Renal cortical epithelial cell (primary cell): ENCODE measurements at regions not wholly inside any gene's neighbourhood (a gene's known extent, or its start where the extent isn't known, plus 50 kb on each side); places are given as distances from the start of the nearest gene placed in this dataset.
"Not testable (repeated sequence)": the region's sequence is repeated elsewhere in the genome, so short reads cannot be mapped to it uniquely, and the experiment has no call there.

ENCODE experiments used
- DNase-seq: peaks from one replicate; pipeline ENCODE4 v3.0.0-alpha.2; 2011; ENCODE audit warnings: low read depth

- DNase-seq, result not testable (repeated sequence)
These were observed 290.8 kb upstream of the PLGLB2 start for GRCh38 chr2:87457129-87457499.

DNA sequence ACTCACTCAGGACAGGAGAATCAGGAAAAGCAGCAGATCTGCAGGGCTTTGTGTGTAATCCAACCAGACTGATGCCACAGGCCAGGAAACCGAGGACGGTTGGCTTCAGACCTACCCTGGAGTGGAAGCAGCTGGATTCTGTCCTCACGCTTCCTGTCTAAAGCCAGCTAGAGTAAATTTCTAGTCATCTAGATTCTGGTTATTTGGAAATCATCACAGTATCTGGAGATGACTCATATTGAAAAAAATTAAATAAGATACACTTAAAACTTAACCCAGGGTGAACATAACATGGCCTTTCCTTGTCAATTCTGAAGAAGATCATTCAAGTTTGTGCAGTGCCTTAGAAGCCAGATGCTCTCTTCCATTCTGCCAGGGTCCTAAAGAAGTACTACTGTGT is 288.9 kb upstream of the PLGLB2 start:
- not testable (repeated sequence) for DNase-seq

GRCh38 chr2:87460104-87460503 is 287.8 kb upstream of the PLGLB2 start:
- DNase-seq, result not testable (repeated sequence)

DNA sequence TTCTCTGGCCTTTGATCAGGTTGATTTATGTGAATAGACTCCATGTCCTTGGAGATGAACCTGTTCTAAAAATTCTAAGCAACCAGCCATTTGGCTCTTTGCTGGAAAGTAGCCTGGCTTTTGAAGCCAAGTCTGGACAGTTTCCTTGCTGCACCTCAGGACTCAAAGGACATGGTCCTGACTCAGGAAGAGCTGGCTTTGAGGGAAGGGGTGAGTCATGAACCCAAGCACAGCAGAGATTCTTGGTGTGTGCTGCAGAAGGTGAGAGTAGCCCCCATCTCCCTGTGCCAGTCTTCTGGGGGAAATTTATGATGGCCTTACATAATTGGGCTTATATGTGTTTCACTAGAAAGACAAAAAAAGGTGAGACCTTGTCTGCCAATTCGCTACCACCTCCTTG is 287.2 kb upstream of the PLGLB2 start:
- not testable (repeated sequence) for DNase-seq

- DNase-seq, result not testable (repeated sequence)
These were observed 286.2 kb upstream of the PLGLB2 start for GRCh38 chr2:87461671-87462070.

GRCh38 chr2:87464219-87464618 is 283.7 kb upstream of the PLGLB2 start:
- DNase-seq, result not testable (repeated sequence)

- not testable (repeated sequence) for DNase-seq
These were observed 282.2 kb upstream of the PLGLB2 start for GRCh38 chr2:87465730-87466129.

DNA sequence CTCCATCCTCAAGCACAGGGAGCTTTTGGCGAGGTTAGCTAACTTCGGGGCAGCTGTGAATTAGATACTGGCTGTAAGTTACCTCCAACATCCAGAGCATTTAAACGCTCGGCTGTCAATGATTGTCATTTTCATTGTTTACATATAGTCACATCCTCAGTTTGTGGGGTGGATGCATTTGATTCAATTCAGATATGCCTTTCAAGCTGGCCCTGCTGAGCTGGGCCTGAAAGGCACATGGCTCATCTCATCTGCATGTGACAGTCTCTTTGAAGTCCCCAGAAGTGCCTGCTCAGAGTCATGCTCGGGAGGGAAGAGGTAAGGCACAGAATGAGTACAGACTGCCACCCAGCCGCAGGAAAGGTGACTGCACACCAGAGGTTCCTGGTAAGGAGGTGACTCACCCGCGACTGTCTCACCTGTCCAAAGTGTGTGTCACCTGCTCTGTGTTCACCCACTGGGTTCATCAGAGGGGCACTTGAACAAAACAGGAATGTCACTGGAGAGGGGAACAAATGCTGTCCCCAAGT is 281.2 kb upstream of the PLGLB2 start:
- DNase-seq, result not testable (repeated sequence)

- DNase-seq, result not testable (repeated sequence)
These were observed 279.4 kb upstream of the PLGLB2 start for GRCh38 chr2:87468429-87468981.

DNA sequence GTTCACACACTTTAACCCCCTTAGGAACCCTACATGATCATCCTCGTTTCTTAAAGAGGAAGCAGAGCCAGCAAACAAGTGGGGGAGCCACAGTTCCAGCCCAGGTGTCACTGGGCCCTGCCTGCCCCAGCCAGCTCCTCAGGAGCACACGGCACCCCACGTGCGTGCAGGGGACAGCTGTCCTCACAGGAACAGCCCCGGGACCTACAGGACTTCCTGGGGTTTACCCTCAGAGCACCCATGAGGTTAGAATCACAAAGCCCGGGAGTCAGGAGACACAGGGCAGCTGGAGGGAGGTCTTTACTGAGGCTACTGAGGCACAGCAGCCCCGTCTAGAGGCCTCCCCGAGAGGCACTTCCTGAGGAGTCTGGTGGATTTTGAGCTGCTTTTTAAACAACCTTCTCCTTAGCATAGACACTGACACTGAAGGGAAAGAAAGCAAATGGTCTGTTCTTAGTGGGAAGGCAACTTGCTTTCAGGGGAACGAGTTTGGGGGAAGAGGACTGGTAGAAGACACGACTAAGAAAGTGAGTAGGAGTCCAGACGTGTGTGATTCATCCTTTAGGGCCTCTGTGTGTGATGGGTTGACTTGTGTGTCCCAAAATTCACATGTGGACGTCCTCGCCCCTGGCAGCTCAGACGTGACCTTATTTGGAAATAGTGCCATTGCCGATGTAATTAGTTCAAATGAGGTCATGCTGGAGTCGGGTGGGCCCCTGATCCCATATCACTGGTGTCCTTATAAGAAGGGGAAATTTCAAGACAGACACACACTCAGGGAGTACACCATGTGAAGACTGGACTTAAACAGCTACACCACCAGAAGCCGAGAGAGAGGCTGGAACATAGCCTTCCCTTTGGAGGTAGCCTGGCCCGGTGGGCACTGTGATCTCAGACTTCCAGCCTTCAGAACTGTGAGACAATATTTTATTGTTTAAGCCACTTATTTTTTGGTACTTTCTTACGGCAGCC is 278.4 kb upstream of the PLGLB2 start:
- not testable (repeated sequence) for DNase-seq

DNA sequence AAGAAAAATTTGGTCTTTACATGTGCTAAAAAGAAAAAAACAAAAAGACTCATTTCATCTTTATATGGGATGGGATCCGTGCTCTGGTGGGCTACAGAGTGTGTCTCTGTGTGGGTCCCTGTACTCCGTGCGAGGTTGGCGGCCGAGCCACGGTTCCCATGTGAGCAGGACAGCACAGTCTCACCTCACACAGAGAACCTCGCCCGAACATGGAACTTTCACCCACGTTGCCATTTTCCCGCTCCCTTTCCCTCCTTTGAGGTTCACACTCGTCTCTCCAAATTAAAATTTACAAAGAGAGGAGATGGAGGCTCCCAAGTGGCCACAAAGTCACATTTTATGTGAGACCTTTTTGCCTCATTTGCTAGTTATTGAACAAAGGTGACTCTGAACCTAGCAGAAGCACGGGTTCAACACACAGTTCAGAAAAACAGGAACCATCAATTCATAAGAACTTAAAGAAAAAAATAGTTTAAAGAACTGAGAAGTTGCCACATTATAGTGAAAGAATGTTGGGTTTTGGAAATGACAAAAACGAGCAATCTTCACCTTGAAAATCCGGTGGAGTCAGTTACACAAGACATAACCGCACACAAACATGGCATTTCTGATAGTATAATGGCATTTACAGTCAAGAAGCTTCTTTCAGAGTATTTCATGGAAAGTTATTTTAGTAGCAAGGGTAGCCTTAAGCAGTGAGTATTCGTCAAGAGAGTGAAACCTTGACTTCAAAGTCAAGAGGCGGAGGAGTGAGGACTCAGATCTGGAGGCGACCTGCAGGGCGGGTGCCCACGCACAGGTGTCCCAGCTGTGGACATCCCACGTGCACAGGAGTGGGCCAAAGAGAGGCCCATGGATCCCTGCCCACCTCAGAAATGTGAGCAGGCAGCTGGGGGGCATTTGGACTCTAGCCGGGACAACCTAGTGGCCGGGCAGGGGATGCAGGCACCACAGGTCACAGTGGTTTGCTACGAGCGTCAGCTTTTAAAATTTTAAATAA is 277.2 kb upstream of the PLGLB2 start:
- DNase-seq, result not testable (repeated sequence)

GRCh38 chr2:87471478-87471877 is 276.4 kb upstream of the PLGLB2 start:
- DNase-seq, result not testable (repeated sequence)

DNA sequence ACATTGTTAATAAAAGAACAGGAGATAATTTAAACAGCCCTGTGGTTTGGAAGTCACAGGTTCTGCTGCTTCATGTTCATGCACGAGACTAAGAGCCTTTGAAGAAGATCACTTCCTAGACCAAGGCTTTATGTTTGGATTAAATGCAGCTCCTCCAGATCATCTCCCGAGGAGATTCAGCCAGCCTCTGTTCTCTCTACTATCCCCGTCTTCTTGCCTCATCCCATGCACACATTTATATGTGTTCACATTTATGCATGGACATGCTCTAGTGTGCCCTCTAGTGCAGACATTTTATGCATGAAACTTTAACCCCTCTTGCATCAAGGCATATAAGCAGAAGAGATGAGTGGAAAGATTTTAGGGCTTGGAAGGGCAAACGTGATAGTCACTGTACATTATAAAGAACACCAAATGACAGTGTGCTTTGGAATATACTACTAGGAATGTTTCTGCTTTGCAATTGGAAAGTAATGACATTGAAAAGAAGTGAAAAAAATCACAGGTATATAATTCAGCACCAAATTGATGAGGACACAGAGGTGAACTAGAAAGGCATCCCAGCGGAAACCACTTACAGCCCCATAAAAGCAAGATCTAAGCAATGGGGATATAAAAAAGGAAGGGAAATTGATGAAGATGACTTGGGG is 271.5 kb upstream of the PLGLB2 start:
- DNase-seq, result not testable (repeated sequence)

DNA sequence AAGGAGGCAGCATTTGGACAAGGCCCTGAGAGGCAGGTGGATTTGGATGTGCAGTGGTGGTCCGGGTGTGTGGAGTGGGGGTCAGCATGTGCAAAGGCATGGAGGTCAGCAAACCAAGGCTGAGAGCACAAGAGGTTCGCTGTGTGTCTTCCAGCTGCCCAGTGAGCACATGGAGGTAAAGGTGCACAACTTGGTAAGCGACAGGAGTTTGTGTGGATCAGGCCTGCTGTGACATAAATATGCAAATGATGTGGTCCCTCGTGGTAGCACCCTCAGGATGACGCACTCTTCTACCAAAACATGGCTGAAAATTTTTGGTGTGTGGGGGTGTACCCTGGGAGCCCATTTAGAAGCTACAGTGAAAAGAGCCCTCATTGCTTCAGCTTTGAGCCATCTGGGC is 271.0 kb upstream of the PLGLB2 start:
- DNase-seq, result not testable (repeated sequence)

DNA sequence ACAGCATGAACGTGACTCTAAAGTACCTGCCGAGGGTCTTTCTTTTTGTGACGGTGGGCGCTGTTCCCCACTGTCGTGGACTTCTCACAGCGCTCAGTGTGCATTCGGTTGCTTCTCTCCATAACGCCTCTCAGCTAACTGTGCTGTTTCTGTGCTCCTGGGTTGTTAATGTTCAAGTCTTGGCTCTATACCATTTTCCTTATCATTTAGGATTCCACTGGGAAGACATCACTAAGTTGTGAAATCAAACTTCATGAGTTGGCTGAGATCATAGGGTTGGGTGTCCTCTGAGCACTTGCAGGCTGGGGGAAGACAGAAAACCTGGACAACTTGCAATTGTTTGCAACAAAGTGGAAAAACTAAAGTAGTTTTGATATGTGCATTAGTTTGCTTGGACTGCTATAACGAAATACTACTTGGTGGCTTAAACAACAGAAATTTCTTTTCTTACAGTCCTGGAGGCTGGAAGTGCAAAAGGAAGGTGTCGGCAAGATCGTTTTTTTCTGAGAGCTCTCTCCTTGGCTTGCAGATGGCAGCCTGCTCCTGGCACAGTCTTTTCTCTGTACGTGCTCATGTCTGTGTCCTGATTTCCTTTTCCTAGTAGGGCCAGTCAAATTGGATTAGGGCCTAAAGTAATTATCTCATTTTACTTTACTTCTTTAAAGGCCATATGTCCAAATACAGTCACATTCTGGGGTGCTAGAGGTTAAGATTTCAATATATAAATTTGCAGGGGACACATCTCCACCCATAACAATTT is 270.0 kb upstream of the PLGLB2 start:
- DNase-seq, result not testable (repeated sequence)

- DNase-seq, result not testable (repeated sequence)
These were observed 269.0 kb upstream of the PLGLB2 start for GRCh38 chr2:87478911-87479310.

GRCh38 chr2:87483093-87483680 is 264.7 kb upstream of the PLGLB2 start:
- peak; percentile 62 for DNase-seq

DNA sequence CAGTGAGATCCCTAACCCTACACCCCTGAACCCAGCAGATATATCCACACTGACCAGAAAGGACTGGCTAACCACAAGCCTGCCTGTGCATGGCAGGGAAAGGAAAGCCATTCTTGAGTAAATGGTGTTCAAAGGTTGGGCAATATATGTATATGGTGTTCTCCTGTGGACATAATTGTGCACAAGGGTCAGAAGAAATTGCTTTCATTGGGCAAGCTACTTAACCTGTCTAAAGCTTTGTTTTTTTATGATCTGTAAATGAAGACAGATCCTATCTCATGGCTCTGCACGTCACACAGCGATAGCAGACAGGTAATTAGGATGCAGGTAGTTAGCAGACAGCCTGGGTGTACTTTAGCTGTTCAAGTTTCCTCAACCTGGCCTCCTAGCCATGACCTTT is 263.5 kb upstream of the PLGLB2 start:
- DNase-seq, result not testable (repeated sequence)

DNA sequence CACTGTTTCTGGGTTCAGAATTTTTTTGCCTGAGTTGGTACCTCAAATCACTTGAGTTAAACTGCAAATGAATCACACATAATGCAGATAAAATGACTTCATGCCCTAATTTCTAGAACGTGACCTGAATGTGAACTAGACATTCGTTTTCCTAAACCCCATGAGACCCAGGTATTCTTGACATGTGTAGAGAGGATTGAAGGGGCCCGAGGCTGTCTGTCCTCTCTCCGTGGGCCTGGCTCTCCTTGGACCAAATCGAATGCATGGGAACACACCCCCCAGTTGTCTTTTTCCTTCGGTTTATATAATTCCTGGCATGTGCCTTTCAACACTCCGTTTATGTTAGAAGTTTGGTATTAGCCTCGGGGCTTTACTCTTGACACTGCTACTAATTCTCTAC is 262.4 kb upstream of the PLGLB2 start:
- not testable (repeated sequence) for DNase-seq

- not testable (repeated sequence) for DNase-seq
These were observed 262.0 kb upstream of the PLGLB2 start for GRCh38 chr2:87485884-87486283.
